ENCODE measurements at regions not wholly inside any gene's neighbourhood (a gene's known extent, or its start where the extent isn't known, plus 50 kb on each side); places are given as distances from the start of the nearest gene placed in this dataset.

- H3K36me3 ChIP-seq = no peaks in the 10 kb centered on the region
- H3K4me1 ChIP-seq = no peaks in the 10 kb centered on the region
- no peak overlapping the region for H3K4me3 ChIP-seq
- ATAC-seq = no peak
- WGBS, 2 donors (ENCODE audit: low coverage in 1 of 2) = 61 to 70% methylated on average over 3 of the region's 3 CpGs
- TF ChIP-seq CTCF (IDR thresholded peaks at IDR 0.05) (no peak), POLR2AphosphoS5 (IDR thresholded peaks at IDR 0.05) (no peak), EP300 (IDR thresholded peaks at IDR 0.05) (no peak), POLR2A (IDR thresholded peaks at IDR 0.05) (no peak)
- no peaks in the 10 kb centered on the region for H3K9me3 ChIP-seq
- no peak overlapping the region for H3K27ac ChIP-seq
- H3K27me3 ChIP-seq = no peaks in the 10 kb centered on the region
Measured at GRCh38 chr18:44090453-44090852, 590.2 kb upstream of the SETBP1 start.

- H3K27me3 ChIP-seq = no peaks in the 10 kb centered on the region
- no peaks in the 10 kb centered on the region for H3K4me1 ChIP-seq
- no peaks in the 10 kb centered on the region for H3K36me3 ChIP-seq
- no peaks in the 10 kb centered on the region for H3K9me3 ChIP-seq
- no peak overlapping the region for H3K27ac ChIP-seq
- no peak for ATAC-seq
- H3K4me3 ChIP-seq = no peak overlapping the region
- TF ChIP-seq POLR2AphosphoS5 (IDR thresholded peaks at IDR 0.05) (no peak), EP300 (IDR thresholded peaks at IDR 0.05) (no peak), CTCF (IDR thresholded peaks at IDR 0.05) (no peak), POLR2A (IDR thresholded peaks at IDR 0.05) (no peak)
Measured at GRCh38 chr18:44093253-44093652, 587.4 kb upstream of the SETBP1 start.

- TF ChIP-seq POLR2AphosphoS5 (IDR thresholded peaks at IDR 0.05) = no peak
- no peak for TF ChIP-seq CTCF (IDR thresholded peaks at IDR 0.05)
- no peak for TF ChIP-seq EP300 (IDR thresholded peaks at IDR 0.05)
- no peak for TF ChIP-seq POLR2A (IDR thresholded peaks at IDR 0.05)
- H3K9me3 ChIP-seq = no peaks in the 10 kb centered on the region
- H3K4me3 ChIP-seq = no peak overlapping the region
- no peak overlapping the region for H3K27ac ChIP-seq
- no peak for ATAC-seq
- no peaks in the 10 kb centered on the region for H3K4me1 ChIP-seq
- H3K27me3 ChIP-seq = no peaks in the 10 kb centered on the region
- no peaks in the 10 kb centered on the region for H3K36me3 ChIP-seq
Measured at GRCh38 chr18:44096016-44096415, 584.7 kb upstream of the SETBP1 start.

GRCh38 chr18:44098551-44099098 is 582.1 kb upstream of the SETBP1 start:
- Histone ChIP-seq H3K4me3 (no peak overlapping the region), H3K27me3 (no peaks in the 10 kb centered on the region), H3K4me1 (no peaks in the 10 kb centered on the region), H3K9me3 (no peaks in the 10 kb centered on the region), H3K36me3 (no peaks in the 10 kb centered on the region), H3K27ac (no peak overlapping the region)
- TF ChIP-seq CTCF (IDR thresholded peaks at IDR 0.05) (peak in 1 of 4 experiments; percentile 17), EP300 (IDR thresholded peaks at IDR 0.05) (no peak), POLR2A (IDR thresholded peaks at IDR 0.05) (no peak), POLR2AphosphoS5 (IDR thresholded peaks at IDR 0.05) (no peak)
- ATAC-seq = no peak
- WGBS, 2 donors (ENCODE audit: low coverage in 1 of 2) = 78 to 87% methylated on average over 3 of the region's 4 CpGs

- WGBS, 2 donors (ENCODE audit: low coverage in 1 of 2) = 95 to 100% methylated on average over 1 to 2 of the region's 2 CpGs
- no peaks in the 10 kb centered on the region for H3K36me3 ChIP-seq
- TF ChIP-seq EP300 (IDR thresholded peaks at IDR 0.05) = no peak
- no peak for TF ChIP-seq POLR2AphosphoS5 (IDR thresholded peaks at IDR 0.05)
- TF ChIP-seq CTCF (IDR thresholded peaks at IDR 0.05) = no peak
- TF ChIP-seq POLR2A (IDR thresholded peaks at IDR 0.05) = no peak
- no peak for ATAC-seq
- no peaks in the 10 kb centered on the region for H3K27me3 ChIP-seq
- no peak overlapping the region for H3K27ac ChIP-seq
- H3K9me3 ChIP-seq = no peaks in the 10 kb centered on the region
- H3K4me1 ChIP-seq = no peaks in the 10 kb centered on the region
- H3K4me3 ChIP-seq = no peak overlapping the region
Measured at GRCh38 chr18:44107187-44107586, 573.5 kb upstream of the SETBP1 start.

All from gastroesophageal sphincter (tissue), 4 donors.